Transverse colon (tissue), 3 donors: ENCODE measurements at regions not wholly inside any gene's neighbourhood (a gene's known extent, or its start where the extent isn't known, plus 50 kb on each side); places are given as distances from the start of the nearest gene placed in this dataset.
"Not testable (repeated sequence)": the region's sequence is repeated elsewhere in the genome, so short reads cannot be mapped to it uniquely, and the experiment has no call there.

ENCODE experiments used
- CTCF ChIP-seq, 5 experiments: fragments of 200-600 bp in 3 of 5; fragments of 450-650 bp in 2 of 5; sonication (generic) in 3 of 5; IDR thresholded peaks; 1 replicate in 2 of 5; 2 replicates in 3 of 5; pipeline ENCODE4 v1.5.1; 2016 to 2017; ENCODE audit warnings: antibody characterized with exemption in 5 of 5, inconsistent platforms in 3 of 5, mild to moderate bottlenecking in 2 of 5, moderate library complexity in 1 of 5
- POLR2A ChIP-seq: fragments of 450-650 bp; IDR thresholded peaks from one replicate; pipeline ENCODE4 v1.6.1; 2016; ENCODE audit warnings: antibody characterized with exemption, mild to moderate bottlenecking, moderate library complexity

DNA sequence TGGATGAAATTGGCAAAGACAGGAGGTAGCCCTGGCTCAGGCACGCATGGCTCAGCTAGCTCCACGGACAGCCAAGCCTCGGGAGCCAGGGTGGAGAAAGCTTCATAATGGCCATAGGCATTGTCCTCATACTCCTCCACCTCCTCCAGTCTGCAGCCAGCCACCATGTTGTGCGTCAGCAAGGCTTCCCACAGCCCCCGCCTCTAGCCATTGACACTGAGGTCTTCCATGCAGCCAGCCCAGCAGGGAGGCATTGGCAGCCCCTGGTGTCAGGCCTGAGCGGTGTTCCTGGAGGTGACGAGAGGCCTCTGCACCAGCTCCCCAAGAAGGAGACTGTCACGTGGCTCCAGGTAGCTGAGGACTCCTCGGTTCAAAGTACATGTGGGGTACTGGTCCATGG, 117.0 kb upstream of the ZSCAN2 start:
- TF ChIP-seq CTCF (IDR thresholded peaks at IDR 0.05); POLR2A: not testable (repeated sequence)
